Activated B cell treated with CpG ODN at 0.5 μM for 24 hours (primary cell): ENCODE measurements at regions not wholly inside any gene's neighbourhood (a gene's known extent, or its start where the extent isn't known, plus 50 kb on each side); places are given as distances from the start of the nearest gene placed in this dataset.

Experiments
- ATAC-seq: fragments of 200-7000 bp; cut with Tn5 transposase; one replicate; pipeline ENCODE4 v1.10.0; 2021; ENCODE audit warnings: low read depth, mild to moderate bottlenecking, moderate library complexity
- CTCF ChIA-PET: fragments of 350-600 bp; sonication (Branson Sonifier 250); formaldehyde crosslinking; loops from one replicate; lab custom pipeline; 2021; ENCODE audit warnings: antibody characterized with exemption; lab: Charles Lee
- POLR2A ChIA-PET: fragments of 350-600 bp; sonication (Branson Sonifier 250); formaldehyde crosslinking; loops from one replicate; lab custom pipeline; 2021; ENCODE audit warnings: antibody characterized with exemption; lab: Charles Lee
- DNase-seq: peaks from one replicate; pipeline ENCODE4 v3.0.0; 2022
- H3K27ac Mint-ChIP-seq: one replicate; pipeline ENCODE4 v1.8.0; 2020; ENCODE audit warnings: mixed read lengths
- H3K27me3 Mint-ChIP-seq: one replicate; pipeline ENCODE4 v1.8.0; 2021; ENCODE audit warnings: mixed read lengths
- H3K36me3 Mint-ChIP-seq: one replicate; pipeline ENCODE4 v1.8.0; 2021; ENCODE audit warnings: low read depth, mixed read lengths
- H3K4me1 Mint-ChIP-seq: one replicate; pipeline ENCODE4 v1.8.0; 2021; ENCODE audit warnings: mixed read lengths
- H3K4me3 Mint-ChIP-seq: one replicate; pipeline ENCODE4 v1.8.0; 2020; ENCODE audit warnings: mild to moderate bottlenecking, mixed read lengths
- H3K9me3 Mint-ChIP-seq: one replicate; pipeline ENCODE4 v1.8.0; 2020; ENCODE audit warnings: mixed read lengths
- intact Hi-C: fragments of 100-400 bp; cut with micrococcal nuclease; formaldehyde crosslinking; loops from one replicate; pipeline ENCODE4 v1.15.1; 2024
- TF ChIP-seq, protein P1 (sequence below): fragments of 200-600 bp; IDR thresholded peaks from one replicate; pipeline ENCODE4 v1.8.0; 2022; ENCODE audit warnings: antibody characterized with exemption, mild to moderate bottlenecking

GRCh38 chr4:90069151-90069550 is 58.0 kb upstream of the CCSER1 start:
- TF ChIP-seq, protein P1, sequence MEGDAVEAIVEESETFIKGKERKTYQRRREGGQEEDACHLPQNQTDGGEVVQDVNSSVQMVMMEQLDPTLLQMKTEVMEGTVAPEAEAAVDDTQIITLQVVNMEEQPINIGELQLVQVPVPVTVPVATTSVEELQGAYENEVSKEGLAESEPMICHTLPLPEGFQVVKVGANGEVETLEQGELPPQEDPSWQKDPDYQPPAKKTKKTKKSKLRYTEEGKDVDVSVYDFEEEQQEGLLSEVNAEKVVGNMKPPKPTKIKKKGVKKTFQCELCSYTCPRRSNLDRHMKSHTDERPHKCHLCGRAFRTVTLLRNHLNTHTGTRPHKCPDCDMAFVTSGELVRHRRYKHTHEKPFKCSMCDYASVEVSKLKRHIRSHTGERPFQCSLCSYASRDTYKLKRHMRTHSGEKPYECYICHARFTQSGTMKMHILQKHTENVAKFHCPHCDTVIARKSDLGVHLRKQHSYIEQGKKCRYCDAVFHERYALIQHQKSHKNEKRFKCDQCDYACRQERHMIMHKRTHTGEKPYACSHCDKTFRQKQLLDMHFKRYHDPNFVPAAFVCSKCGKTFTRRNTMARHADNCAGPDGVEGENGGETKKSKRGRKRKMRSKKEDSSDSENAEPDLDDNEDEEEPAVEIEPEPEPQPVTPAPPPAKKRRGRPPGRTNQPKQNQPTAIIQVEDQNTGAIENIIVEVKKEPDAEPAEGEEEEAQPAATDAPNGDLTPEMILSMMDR = no peak
- CTCF ChIA-PET = no interaction called here
- intact Hi-C loops = no loop called here
- Mint-ChIP-seq H3K27me3 (peaks cover 5% of the 10 kb centered on the region), H3K9me3 (no peaks in the 10 kb centered on the region), H3K4me3 (no peak overlapping the region), H3K4me1 (peaks cover 25% of the 10 kb centered on the region), H3K27ac (no peak overlapping the region), H3K36me3 (no peaks in the 10 kb centered on the region)
- POLR2A ChIA-PET = no interaction called here
- no peak for DNase-seq
- no peak for ATAC-seq

DNA sequence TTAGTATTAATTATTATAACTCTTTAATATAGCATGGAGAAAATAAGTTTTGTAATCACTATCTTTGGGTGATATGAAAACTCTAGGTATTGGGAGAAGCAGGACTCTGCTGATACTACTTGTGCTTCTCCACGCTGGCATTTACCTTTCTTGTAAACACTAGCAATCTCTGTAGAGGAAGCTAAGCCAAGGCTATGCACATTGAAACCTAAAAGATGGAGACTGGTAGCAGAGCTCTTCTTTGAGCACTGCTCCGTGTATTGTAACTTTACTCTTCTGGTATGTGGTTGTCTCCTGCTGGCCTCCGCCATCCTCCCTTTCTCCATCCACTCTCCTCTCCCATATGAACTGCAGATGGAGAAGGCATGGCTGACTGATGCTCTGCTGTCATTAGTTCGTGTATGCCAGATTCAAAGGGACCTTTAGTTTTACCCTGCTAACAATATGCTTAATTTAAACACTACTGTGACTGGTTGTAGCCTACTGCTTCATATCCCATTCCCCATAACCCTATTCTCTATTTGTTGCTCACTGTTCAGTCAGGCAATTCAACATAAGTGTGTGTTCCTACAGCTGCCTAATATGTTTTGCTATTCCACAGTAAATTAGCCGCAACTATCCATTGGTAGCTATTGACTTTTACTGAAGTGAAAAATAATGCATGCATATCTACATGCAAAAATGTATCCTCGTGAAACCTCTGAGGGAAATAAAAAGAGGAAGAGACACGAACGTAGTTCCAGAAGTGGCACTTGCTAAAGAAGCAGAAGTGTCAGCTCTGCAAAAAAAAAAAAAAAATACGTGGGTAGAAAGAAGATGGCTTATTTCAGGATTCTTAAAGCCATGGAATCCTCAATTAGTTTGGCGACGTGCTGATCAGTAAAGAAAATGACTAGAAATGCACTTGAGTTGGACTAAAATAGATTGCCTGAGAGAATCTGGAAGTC is 55.6 kb upstream of the CCSER1 start:
- DNase-seq (no peak), ATAC-seq (peak; percentile 88)
- POLR2A ChIA-PET = interaction anchor here (0.6 to 1.8 kb wide), 6 partner anchors 17 to 1549 kb away, joined by 3 to 9 read pairs (median 4); partner anchors contain the start of gene CCSER1

GRCh38 chr4:90074322-90074886 is 52.8 kb upstream of the CCSER1 start:
- H3K9me3 Mint-ChIP-seq = no peaks in the 10 kb centered on the region
- H3K36me3 Mint-ChIP-seq = no peaks in the 10 kb centered on the region
- POLR2A ChIA-PET = no interaction called here
- CTCF ChIA-PET = no interaction called here
- no peak overlapping the region for H3K27ac Mint-ChIP-seq
- TF ChIP-seq, protein P1 = no peak
- no peak for DNase-seq
- intact Hi-C loops = no loop called here
- ATAC-seq = no peak
- H3K4me3 Mint-ChIP-seq = no peak overlapping the region
- no peaks in the 10 kb centered on the region for H3K27me3 Mint-ChIP-seq
- peaks cover 36% of the 10 kb centered on the region for H3K4me1 Mint-ChIP-seq

More for the DNA sequence above, 55.6 kb upstream of the CCSER1 start:
- CTCF ChIA-PET = no interaction called here
- Mint-ChIP-seq H3K9me3 (no peaks in the 10 kb centered on the region), H3K27ac (peak overlapping the region; percentile 51), H3K36me3 (no peaks in the 10 kb centered on the region), H3K27me3 (peaks cover 5% of the 10 kb centered on the region), H3K4me1 (peaks cover 36% of the 10 kb centered on the region), H3K4me3 (peak overlapping the region; percentile 52)
- TF ChIP-seq, protein P1 = no peak
- intact Hi-C loops = loop anchor here (1.0 to 2.0 kb wide), 3 partner anchors 27 to 58 kb away; no protein-coding TSS in a partner anchor
